GM20000 (cell line): ENCODE measurements at regions not wholly inside any gene's neighbourhood (a gene's known extent, or its start where the extent isn't known, plus 50 kb on each side); places are given as distances from the start of the nearest gene placed in this dataset.

ENCODE experiments used
- DNase-seq: peaks from one replicate; pipeline ENCODE4 v3.0.0; 2012; ENCODE audit warnings: low spot score
- TF ChIP-seq, protein P1 (sequence below): IDR thresholded peaks from 2 replicates; pipeline ENCODE4 v1.5.1; 2012; ENCODE audit warnings: mild to moderate bottlenecking, control low read depth; ENCODE audit errors: extremely low read depth, missing control alignments

GRCh38 chrX:78496483-78496882 lies 162.6 kb downstream of the RTL3 start:
- no peak for DNase-seq

GRCh38 chrX:78493180-78493579 lies 165.8 kb upstream of the CYSLTR1 start:
- TF ChIP-seq, protein P1, sequence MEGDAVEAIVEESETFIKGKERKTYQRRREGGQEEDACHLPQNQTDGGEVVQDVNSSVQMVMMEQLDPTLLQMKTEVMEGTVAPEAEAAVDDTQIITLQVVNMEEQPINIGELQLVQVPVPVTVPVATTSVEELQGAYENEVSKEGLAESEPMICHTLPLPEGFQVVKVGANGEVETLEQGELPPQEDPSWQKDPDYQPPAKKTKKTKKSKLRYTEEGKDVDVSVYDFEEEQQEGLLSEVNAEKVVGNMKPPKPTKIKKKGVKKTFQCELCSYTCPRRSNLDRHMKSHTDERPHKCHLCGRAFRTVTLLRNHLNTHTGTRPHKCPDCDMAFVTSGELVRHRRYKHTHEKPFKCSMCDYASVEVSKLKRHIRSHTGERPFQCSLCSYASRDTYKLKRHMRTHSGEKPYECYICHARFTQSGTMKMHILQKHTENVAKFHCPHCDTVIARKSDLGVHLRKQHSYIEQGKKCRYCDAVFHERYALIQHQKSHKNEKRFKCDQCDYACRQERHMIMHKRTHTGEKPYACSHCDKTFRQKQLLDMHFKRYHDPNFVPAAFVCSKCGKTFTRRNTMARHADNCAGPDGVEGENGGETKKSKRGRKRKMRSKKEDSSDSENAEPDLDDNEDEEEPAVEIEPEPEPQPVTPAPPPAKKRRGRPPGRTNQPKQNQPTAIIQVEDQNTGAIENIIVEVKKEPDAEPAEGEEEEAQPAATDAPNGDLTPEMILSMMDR = no peak
- DNase-seq = no peak

More at GRCh38 chrX:78496483-78496882, 162.6 kb downstream of the RTL3 start:
- TF ChIP-seq, protein P1 = no peak

- DNase-seq = no peak
- TF ChIP-seq, protein P1 = no peak
Observed at GRCh38 chrX:78476701-78477100, 149.3 kb upstream of the CYSLTR1 start.

DNA sequence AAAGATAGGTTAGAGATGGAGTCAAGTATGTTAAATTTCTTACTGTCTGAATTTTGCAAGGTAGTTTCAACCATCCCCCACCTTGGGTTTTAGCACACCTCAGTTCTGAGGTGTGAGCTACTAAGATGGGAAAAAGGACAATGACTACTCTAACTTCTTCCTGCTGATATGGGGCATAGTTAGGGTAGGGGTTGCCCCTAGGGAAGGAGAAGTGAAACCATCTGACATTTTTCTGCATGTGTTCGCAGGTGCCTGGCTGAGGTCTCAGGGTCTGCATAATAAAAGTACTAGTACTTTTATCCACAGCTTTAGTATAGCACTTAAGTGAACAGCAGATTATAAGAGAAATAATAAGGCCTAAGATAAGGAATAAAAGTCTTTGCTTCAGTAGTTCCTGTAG lies 129.5 kb upstream of the CYSLTR1 start:
- TF ChIP-seq, protein P1 = no peak
- DNase-seq = no peak

DNA sequence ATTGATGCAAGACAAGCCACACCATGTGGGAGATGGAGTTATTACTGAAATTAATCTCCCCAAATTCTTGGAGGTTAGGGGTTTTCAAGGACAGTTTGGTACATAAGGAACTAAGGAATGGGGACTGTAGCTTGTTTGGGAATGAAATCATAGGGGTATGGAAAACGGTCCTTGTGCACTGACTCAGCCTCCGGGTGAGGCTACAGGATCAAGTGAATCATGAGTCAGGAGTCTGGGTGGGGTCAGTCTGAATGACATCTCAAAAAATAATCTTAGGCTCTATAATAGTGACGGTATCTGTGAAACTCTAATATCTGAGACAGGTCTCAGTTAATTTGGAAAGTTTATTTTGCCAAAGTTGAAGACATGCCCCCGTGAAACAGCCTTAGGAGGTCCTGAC lies 128.5 kb upstream of the CYSLTR1 start:
- no peak for DNase-seq
- TF ChIP-seq, protein P1 = no peak

GRCh38 chrX:78452356-78452755 lies 124.9 kb upstream of the CYSLTR1 start:
- TF ChIP-seq, protein P1 = no peak
- no peak for DNase-seq

DNA sequence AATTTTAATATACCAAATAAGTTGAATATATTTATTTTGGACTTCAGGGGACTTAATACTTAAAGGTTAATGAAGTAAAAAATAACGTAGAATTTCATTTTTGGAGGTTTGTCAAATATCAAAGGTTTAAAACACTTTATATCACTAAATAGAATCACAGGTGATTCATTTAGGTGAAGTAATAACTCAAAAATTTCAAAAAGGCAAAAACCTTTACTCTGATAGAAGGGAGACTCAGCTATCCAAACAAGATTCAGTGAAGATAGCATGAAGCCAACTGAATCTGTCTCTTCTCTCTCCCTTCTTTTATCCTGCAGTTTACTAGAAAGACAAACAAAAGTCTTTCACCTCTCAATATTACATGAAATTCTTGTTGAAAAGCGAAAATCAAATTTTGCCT lies 110.2 kb upstream of the CYSLTR1 start:
- TF ChIP-seq, protein P1 = no peak
- no peak for DNase-seq
